GM23338 (cell line): ENCODE measurements at regions not wholly inside any gene's neighbourhood (a gene's known extent, or its start where the extent isn't known, plus 50 kb on each side); places are given as distances from the start of the nearest gene placed in this dataset.

Experiments used
- ATAC-seq: fragments of 200-7000 bp; cut with Tn5 transposase; 3 replicates; pipeline ENCODE4 v1.9.1; 2020
- DNase-seq: peaks from one replicate; pipeline ENCODE4 v3.0.0-alpha.2; 2015; ENCODE audit warnings: low spot score
- H2AFZ ChIP-seq: fragments of 200-600 bp; sonication (generic); 2 replicates; pipeline ENCODE4 v1.8.0; 2016; ENCODE audit warnings: antibody characterized with exemption, mild to moderate bottlenecking, moderate library complexity
- H3F3A ChIP-seq: fragments of 200-600 bp; sonication (generic); replicated peaks from 2 replicates; pipeline ENCODE4 v1.8.0; 2017; ENCODE audit warnings: antibody characterized with exemption, mixed run types, low read depth
- H3K27ac ChIP-seq: fragments of 200-600 bp; sonication (generic); 2 replicates; pipeline ENCODE4 v1.6.1; 2016; ENCODE audit warnings: low read depth
- H3K27me3 ChIP-seq: fragments of 200-600 bp; sonication (generic); 2 replicates; pipeline ENCODE4 v1.8.0; 2016; ENCODE audit warnings: mild to moderate bottlenecking, mixed run types, moderate library complexity; ENCODE audit not compliant: insufficient read depth
- H3K36me3 ChIP-seq: fragments of 200-600 bp; sonication (generic); 2 replicates; pipeline ENCODE4 v1.8.0; 2016; ENCODE audit warnings: mild to moderate bottlenecking; ENCODE audit not compliant: insufficient read depth
- H3K4me1 ChIP-seq: fragments of 200-600 bp; sonication (generic); 2 replicates; pipeline ENCODE4 v1.8.0; 2016; ENCODE audit warnings: mild to moderate bottlenecking, moderate library complexity; ENCODE audit not compliant: insufficient read depth
- H3K4me2 ChIP-seq: fragments of 200-600 bp; sonication (generic); 2 replicates; pipeline ENCODE4 v1.7.1; 2017; ENCODE audit warnings: mixed run types
- H3K4me3 ChIP-seq: fragments of 200-600 bp; sonication (generic); 2 replicates; pipeline ENCODE4 v1.6.1; 2016; ENCODE audit warnings: mixed run types
- H3K79me2 ChIP-seq: fragments of 200-600 bp; sonication (generic); replicated peaks from 2 replicates; pipeline ENCODE4 v1.8.0; 2017; ENCODE audit warnings: mild to moderate bottlenecking; ENCODE audit not compliant: insufficient read depth
- H3K9me2 ChIP-seq: fragments of 200-600 bp; sonication (generic); 2 replicates; pipeline ENCODE4 v1.8.0; 2017; ENCODE audit not compliant: insufficient read depth
- H4K20me1 ChIP-seq: fragments of 200-600 bp; sonication (generic); replicated peaks from 2 replicates; pipeline ENCODE4 v1.8.0; 2017; ENCODE audit warnings: mild to moderate bottlenecking; ENCODE audit not compliant: insufficient read depth
- H3K27ac Mint-ChIP-seq: 2 replicates; pipeline ENCODE4 v1.8.0; 2020; ENCODE audit warnings: inconsistent platforms, mild to moderate bottlenecking, moderate library complexity, mixed read lengths
- H3K27me3 Mint-ChIP-seq: 3 replicates; pipeline ENCODE4 v1.8.0; 2022; ENCODE audit warnings: low read depth, mild to moderate bottlenecking, moderate library complexity, mixed read lengths, inconsistent platforms; ENCODE audit not compliant: insufficient read depth, poor library complexity
- H3K36me3 Mint-ChIP-seq: 3 replicates; pipeline ENCODE4 v1.8.0; 2021; ENCODE audit warnings: low read depth, mild to moderate bottlenecking, inconsistent platforms, moderate library complexity, mixed read lengths
- H3K4me1 Mint-ChIP-seq: 3 replicates; pipeline ENCODE4 v1.8.0; 2020; ENCODE audit warnings: mild to moderate bottlenecking, inconsistent platforms, mixed read lengths
- H3K4me3 Mint-ChIP-seq: 3 replicates; pipeline ENCODE4 v1.8.0; 2021; ENCODE audit warnings: moderate library complexity, mild to moderate bottlenecking, inconsistent platforms, mixed read lengths
- H3K9me3 Mint-ChIP-seq: 3 replicates; pipeline ENCODE4 v1.8.0; 2020; ENCODE audit warnings: moderate library complexity, mild to moderate bottlenecking, inconsistent platforms, mixed read lengths
- CTCF ChIP-seq, 2 experiments: fragments of 200-600 bp in 1 of 2; sonication (generic) in 1 of 2; conservative IDR thresholded peaks; 2 replicates each; pipeline versions ENCODE4 v1.5.1 to v1.6.1; 2016 to 2017; ENCODE audit warnings: antibody characterized with exemption in 2 of 2, low read depth in 2 of 2, mild to moderate bottlenecking in 2 of 2, moderate library complexity in 1 of 2
- EZH2 ChIP-seq: fragments of 200-600 bp; sonication (generic); IDR thresholded peaks from one replicate; pipeline ENCODE4 v1.8.0; 2017; ENCODE audit warnings: antibody characterized with exemption, mild to moderate bottlenecking, low read depth; ENCODE audit not compliant: unreplicated experiment
- EZH2phosphoT487 ChIP-seq: fragments of 200-600 bp; sonication (generic); IDR thresholded peaks from one replicate; pipeline ENCODE4 v1.8.1; 2018; ENCODE audit warnings: antibody characterized with exemption; ENCODE audit not compliant: unreplicated experiment
- NANOG ChIP-seq: IDR thresholded peaks from 2 replicates; pipeline ENCODE4 v1.6.1; 2016; ENCODE audit warnings: antibody characterized with exemption, borderline replicate concordance
- POLR2AphosphoS5 ChIP-seq: IDR thresholded peaks from 2 replicates; pipeline ENCODE4 v1.6.1; 2016; ENCODE audit warnings: antibody characterized with exemption, low read depth
- REST ChIP-seq: IDR thresholded peaks from one replicate; pipeline ENCODE4 v1.6.1; 2018; ENCODE audit warnings: antibody characterized with exemption; ENCODE audit not compliant: unreplicated experiment
- ZNF114 ChIP-seq: fragments of 250-450 bp; sonication (Bioruptor Pico); IDR thresholded peaks from 2 replicates; pipeline ENCODE4 v1.5.0; 2020; ENCODE audit warnings: mild to moderate bottlenecking, moderate library complexity

GRCh38 chr22:22376352-22376706 lies 131.7 kb downstream of the VPREB1 start:
- Mint-ChIP-seq H3K9me3 (no peaks in the 10 kb centered on the region; the same call in 2 of the 3 replicates), H3K27me3 (peaks cover 96% of the 10 kb centered on the region)
- peaks cover 100% of the 10 kb centered on the region for H3K27me3 ChIP-seq

More at GRCh38 chr22:22376352-22376706, 131.7 kb downstream of the VPREB1 start:
- no peaks in the 10 kb centered on the region for H3K9me2 ChIP-seq
- H3K27ac ChIP-seq, result no peak overlapping the region
- H2AFZ ChIP-seq, result no peak overlapping the region
- no peaks in the 10 kb centered on the region for H3K36me3 Mint-ChIP-seq
- DNase-seq (no peak), ATAC-seq (no peak)
- no peak for TF ChIP-seq EZH2phosphoT487
- TF ChIP-seq REST, result no peak
- no peak for TF ChIP-seq NANOG
- no peak for TF ChIP-seq ZNF114 (CRISPR knock-in tag)
- no peak for TF ChIP-seq CTCF (conservative IDR thresholded peaks at IDR 0.05; ENCODE audit: low read depth in 2 of 2)
- no peak for TF ChIP-seq POLR2AphosphoS5
- no peak for TF ChIP-seq EZH2
- no peak overlapping the region for H3K4me2 ChIP-seq
- H3K4me3 ChIP-seq, result no peak overlapping the region
- H3K79me2 ChIP-seq, result no peaks in the 10 kb centered on the region
- H3K4me1 ChIP-seq, result no peaks in the 10 kb centered on the region
- no peak overlapping the region for H3K27ac Mint-ChIP-seq
- H3K4me1 Mint-ChIP-seq, result no peaks in the 10 kb centered on the region
- H3K36me3 ChIP-seq, result no peaks in the 10 kb centered on the region; the same call in 1 of the 2 replicates
- no peaks in the 10 kb centered on the region; the same call in none of the 2 replicates for H4K20me1 ChIP-seq
- no peak overlapping the region for H3K4me3 Mint-ChIP-seq
- no peaks in the 10 kb centered on the region for H3F3A ChIP-seq
